Left hindlimb (tissue), 1 donor: ENCODE measurements at regions not wholly inside any gene's neighbourhood (a gene's known extent, or its start where the extent isn't known, plus 50 kb on each side); places are given as distances from the start of the nearest gene placed in this dataset.
"Not testable (repeated sequence)": the region's sequence is repeated elsewhere in the genome, so short reads cannot be mapped to it uniquely, and the experiment has no call there.

Experiments used
- DNase-seq: peaks from one replicate; pipeline ENCODE4 v3.0.0-alpha.2; 2018

- no peak for DNase-seq
These were observed 419.4 kb upstream of the ONECUT1 start for GRCh38 chr15:53209396-53210042.

- no peak for DNase-seq
These were observed 418.6 kb upstream of the ONECUT1 start for GRCh38 chr15:53208751-53209150.

- no peak for DNase-seq
These were observed 413.3 kb upstream of the ONECUT1 start for GRCh38 chr15:53203454-53203853.

GRCh38 chr15:53202876-53203275 is 412.7 kb upstream of the ONECUT1 start:
- DNase-seq = no peak

GRCh38 chr15:53197426-53197839 is 407.3 kb upstream of the ONECUT1 start:
- peak; percentile 41 for DNase-seq

GRCh38 chr15:53196788-53197187 is 406.7 kb upstream of the ONECUT1 start:
- DNase-seq = no peak

GRCh38 chr15:53196242-53196641 is 406.1 kb upstream of the ONECUT1 start:
- no peak for DNase-seq

- no peak for DNase-seq
These were observed 403.0 kb upstream of the ONECUT1 start for GRCh38 chr15:53193149-53193548.

- no peak for DNase-seq
These were observed 399.7 kb upstream of the ONECUT1 start for GRCh38 chr15:53189860-53190259.

- not testable (repeated sequence) for DNase-seq
These were observed 393.3 kb upstream of the ONECUT1 start for GRCh38 chr15:53183449-53183848.

- DNase-seq = no peak
These were observed 381.4 kb upstream of the ONECUT1 start for GRCh38 chr15:53171571-53171970.

- no peak for DNase-seq
These were observed 376.6 kb upstream of the ONECUT1 start for GRCh38 chr15:53166684-53167201.

GRCh38 chr15:53165988-53166683 is 376.0 kb upstream of the ONECUT1 start:
- DNase-seq = no peak

- no peak for DNase-seq
These were observed 370.1 kb upstream of the ONECUT1 start for GRCh38 chr15:53160092-53160704.

GRCh38 chr15:53159458-53159857 is 369.3 kb upstream of the ONECUT1 start:
- DNase-seq = no peak

GRCh38 chr15:53158995-53159394 is 368.9 kb upstream of the ONECUT1 start:
- DNase-seq = no peak

- no peak for DNase-seq
These were observed 343.2 kb upstream of the ONECUT1 start for GRCh38 chr15:53133255-53133850.

GRCh38 chr15:53130943-53131342 is 340.8 kb upstream of the ONECUT1 start:
- DNase-seq = no peak

- DNase-seq = no peak
These were observed 339.2 kb upstream of the ONECUT1 start for GRCh38 chr15:53129121-53129904.

- DNase-seq = no peak
These were observed 338.5 kb upstream of the ONECUT1 start for GRCh38 chr15:53128652-53129051.

- DNase-seq = no peak
These were observed 336.0 kb upstream of the ONECUT1 start for GRCh38 chr15:53126144-53126543.

- DNase-seq = no peak
These were observed 332.7 kb upstream of the ONECUT1 start for GRCh38 chr15:53122818-53123217.

- DNase-seq = not testable (repeated sequence)
These were observed 326.8 kb upstream of the ONECUT1 start for GRCh38 chr15:53116915-53117314.
